Dermis blood vessel endothelial cell (primary cell): ENCODE measurements at regions not wholly inside any gene's neighbourhood (a gene's known extent, or its start where the extent isn't known, plus 50 kb on each side); places are given as distances from the start of the nearest gene placed in this dataset.
A peak's percentile ranks its signal among the peaks of the same experiment; 100 is the strongest.

Source experiments
- DNase-seq: peaks from one replicate; pipeline ENCODE4 v3.0.0; 2010

GRCh38 chr1:221373795-221374194 is 368.1 kb downstream of the DUSP10 start:
- DNase-seq: no peak

GRCh38 chr1:221376286-221376685 is 365.6 kb downstream of the DUSP10 start:
- no peak for DNase-seq

GRCh38 chr1:221381910-221382623 is 359.8 kb downstream of the DUSP10 start:
- no peak for DNase-seq

GRCh38 chr1:221392453-221392852 is 349.4 kb downstream of the DUSP10 start:
- DNase-seq: peak; percentile 87

- DNase-seq: peak; percentile 99
Measured at GRCh38 chr1:221394011-221394544, 347.8 kb downstream of the DUSP10 start.

GRCh38 chr1:221396526-221396925 is 345.4 kb downstream of the DUSP10 start:
- DNase-seq: no peak

GRCh38 chr1:221397141-221397540 is 344.7 kb downstream of the DUSP10 start:
- no peak for DNase-seq

- no peak for DNase-seq
Measured at GRCh38 chr1:221397606-221398005, 344.3 kb downstream of the DUSP10 start.

- no peak for DNase-seq
Measured at GRCh38 chr1:221405146-221405545, 336.7 kb downstream of the DUSP10 start.

- DNase-seq: no peak
Measured at GRCh38 chr1:221408117-221408803, 333.6 kb downstream of the DUSP10 start.

- DNase-seq: peak; percentile 92
Measured at GRCh38 chr1:221411283-221411682, 330.6 kb downstream of the DUSP10 start.

GRCh38 chr1:221414772-221415539 is 326.9 kb downstream of the DUSP10 start:
- DNase-seq: peak; percentile 36

- DNase-seq: peak; percentile 86
Measured at GRCh38 chr1:221415651-221416050, 326.2 kb downstream of the DUSP10 start.

- DNase-seq: no peak
Measured at GRCh38 chr1:221416142-221416541, 325.7 kb downstream of the DUSP10 start.

- DNase-seq: no peak
Measured at GRCh38 chr1:221416723-221417122, 325.2 kb downstream of the DUSP10 start.

GRCh38 chr1:221418346-221418745 is 323.5 kb downstream of the DUSP10 start:
- DNase-seq: no peak

GRCh38 chr1:221419513-221420095 is 322.3 kb downstream of the DUSP10 start:
- DNase-seq: peak; percentile 85

GRCh38 chr1:221429264-221429663 is 312.6 kb downstream of the DUSP10 start:
- DNase-seq: no peak

GRCh38 chr1:221430152-221430960 is 311.5 kb downstream of the DUSP10 start:
- DNase-seq: no peak

- DNase-seq: peak; percentile 53
Measured at GRCh38 chr1:221431068-221431651, 310.7 kb downstream of the DUSP10 start.

GRCh38 chr1:221431961-221432360 is 309.9 kb downstream of the DUSP10 start:
- DNase-seq: no peak

- DNase-seq: peak; percentile 77
Measured at GRCh38 chr1:221435504-221435904, 306.4 kb downstream of the DUSP10 start.
